CD14-positive monocyte (primary cell): ENCODE measurements at regions not wholly inside any gene's neighbourhood (a gene's known extent, or its start where the extent isn't known, plus 50 kb on each side); places are given as distances from the start of the nearest gene placed in this dataset.

Source experiments
- DNase-seq, 3 donors: peaks; one replicate each; pipeline ENCODE4 v3.0.0-alpha.2; 2011 to 2022
- H2AFZ ChIP-seq: 2 replicates; pipeline ENCODE4 v1.6.0; 2012; ENCODE audit warnings: mild to moderate bottlenecking, low read depth, low read length, inconsistent platforms; ENCODE audit not compliant: insufficient read depth, poor library complexity, severe bottlenecking
- H3K27ac ChIP-seq, 2 donors: 1 replicate in 1 of 2; 2 replicates in 1 of 2; pipeline ENCODE4 v1.5.1; 2012 to 2013; ENCODE audit warnings: low read length in 2 of 2, control low read depth in 1 of 2, inconsistent platforms in 1 of 2, low read depth in 1 of 2, mild to moderate bottlenecking in 1 of 2
- H3K27me3 ChIP-seq, 2 donors: one replicate each; pipeline versions ENCODE4 v1.6.0 to v1.6.1; 2011 to 2013; ENCODE audit warnings: low read length in 2 of 2; ENCODE audit not compliant: control insufficient read depth in 2 of 2, insufficient read depth in 2 of 2
- H3K36me3 ChIP-seq, 2 donors: replicated peaks in 1 of 2; 1 replicate in 1 of 2; 2 replicates in 1 of 2; pipeline versions ENCODE4 v1.5.1 to v1.6.1; 2012 to 2013; ENCODE audit warnings: low read length in 2 of 2, control low read depth in 1 of 2, inconsistent platforms in 1 of 2, mild to moderate bottlenecking in 1 of 2; ENCODE audit not compliant: insufficient read depth in 2 of 2, control insufficient read depth in 1 of 2
- H3K4me1 ChIP-seq, 2 donors: 1 replicate in 1 of 2; 2 replicates in 1 of 2; pipeline versions ENCODE4 v1.5.1 to v1.6.1; 2012 to 2013; ENCODE audit warnings: low read length in 2 of 2, control low read depth in 1 of 2, inconsistent platforms in 1 of 2, mild to moderate bottlenecking in 1 of 2, moderate library complexity in 1 of 2; ENCODE audit not compliant: insufficient read depth in 2 of 2, control insufficient read depth in 1 of 2
- H3K4me2 ChIP-seq: replicated peaks from 2 replicates; pipeline ENCODE3; 2012; ENCODE audit warnings: low read length, moderate library complexity, mild to moderate bottlenecking; ENCODE audit not compliant: poor library complexity, severe bottlenecking; ENCODE audit errors: extremely low read depth
- H3K4me3 ChIP-seq, 3 experiments: fragments of 200-600 bp in 1 of 3; sonication (generic) in 1 of 3; replicated peaks in 1 of 3; 1 replicate in 2 of 3; 2 replicates in 1 of 3; pipeline ENCODE4 v1.5.1; 2011 to 2013; ENCODE audit warnings: low read length in 3 of 3, mild to moderate bottlenecking in 3 of 3, control low read depth in 2 of 3, low read depth in 2 of 3, inconsistent platforms in 1 of 3, moderate library complexity in 1 of 3
- H3K79me2 ChIP-seq: 2 replicates; pipeline ENCODE4 v1.6.0; 2012; ENCODE audit warnings: mild to moderate bottlenecking, control low read depth, inconsistent platforms, low read length, moderate library complexity; ENCODE audit not compliant: insufficient read depth
- H3K9ac ChIP-seq: 2 replicates; pipeline ENCODE4 v1.6.0; 2017; ENCODE audit warnings: low read length, mild to moderate bottlenecking; ENCODE audit not compliant: insufficient read depth, poor library complexity, severe bottlenecking
- H3K9me3 ChIP-seq, 2 donors: replicated peaks in 1 of 2; 1 replicate in 1 of 2; 2 replicates in 1 of 2; pipeline versions ENCODE4 v1.5.1 to v1.6.1; 2012 to 2013; ENCODE audit warnings: low read length in 2 of 2, control low read depth in 1 of 2; ENCODE audit not compliant: control insufficient read depth in 1 of 2, insufficient read depth in 1 of 2
- H4K20me1 ChIP-seq: 2 replicates; pipeline ENCODE4 v1.6.0; 2012; ENCODE audit warnings: mild to moderate bottlenecking, low read length, control low read depth, moderate library complexity; ENCODE audit not compliant: insufficient read depth
- H3K27ac Mint-ChIP-seq, 7 donors: one replicate each; pipeline ENCODE4 v1.8.0; 2020; ENCODE audit warnings: mild to moderate bottlenecking in 7 of 7, mixed read lengths in 7 of 7, moderate library complexity in 6 of 7, inconsistent platforms in 2 of 7
- H3K27me3 Mint-ChIP-seq, 3 donors: one replicate each; pipeline ENCODE4 v1.8.0; 2021 to 2022; ENCODE audit warnings: low read depth in 3 of 3, mild to moderate bottlenecking in 3 of 3, mixed read lengths in 3 of 3, moderate library complexity in 3 of 3, inconsistent platforms in 1 of 3
- H3K36me3 Mint-ChIP-seq, 2 donors: one replicate each; pipeline ENCODE4 v1.8.0; 2020; ENCODE audit warnings: mixed read lengths in 2 of 2, inconsistent platforms in 1 of 2, mild to moderate bottlenecking in 1 of 2
- H3K4me1 Mint-ChIP-seq: one replicate; pipeline ENCODE4 v1.8.0; 2020; ENCODE audit warnings: mild to moderate bottlenecking, mixed read lengths
- H3K4me3 Mint-ChIP-seq, 2 donors: one replicate each; pipeline ENCODE4 v1.8.0; 2020; ENCODE audit warnings: mild to moderate bottlenecking in 2 of 2, mixed read lengths in 2 of 2, moderate library complexity in 1 of 2
- H3K9me3 Mint-ChIP-seq, 7 donors: one replicate each; pipeline ENCODE4 v1.8.0; 2020 to 2022; ENCODE audit warnings: mixed read lengths in 7 of 7, mild to moderate bottlenecking in 6 of 7, moderate library complexity in 6 of 7, inconsistent platforms in 2 of 7
- CTCF ChIP-seq: fragments of 200-600 bp; IDR thresholded peaks from one replicate; pipeline ENCODE4 v1.8.0; 2022; ENCODE audit warnings: antibody characterized with exemption, mild to moderate bottlenecking
- WGBS: methylation state at CpG from one replicate; pipeline ENCODE4 v1.1.5; 2013; ENCODE audit warnings: missing lambda C conversion rate; ENCODE audit not compliant: insufficient coverage; 5-methylcytosine and 5-hydroxymethylcytosine counted together
- intact Hi-C, 2 donors: fragments of 100-400 bp; cut with micrococcal nuclease; formaldehyde crosslinking; loops; one replicate each; pipeline versions ENCODE4 v1.15.0 to v1.15.1; 2023

- intact Hi-C loops, result no loop called here
- WGBS, result no CpG with 5 or more reads among the region's 2 CpGs
Measured at GRCh38 chr7:42575171-42575570, 336.7 kb downstream of the C7orf25 start.

GRCh38 chr7:42574685-42575084 lies 337.2 kb downstream of the C7orf25 start:
- no peak overlapping the region for H3K4me2 ChIP-seq
- Mint-ChIP-seq H3K9me3 (peaks cover 0 to 15% (median 6%) of the 10 kb centered on the region in 7 donors), H3K4me3 (no peak overlapping the region), H3K27ac (no peak overlapping the region), H3K27me3 (peaks cover 0 to 1% (median 0%) of the 10 kb centered on the region in 3 donors), H3K36me3 (no peaks in the 10 kb centered on the region), H3K4me1 (no peaks in the 10 kb centered on the region)
- H4K20me1 ChIP-seq, result no peaks in the 10 kb centered on the region
- H3K27ac ChIP-seq, result no peak overlapping the region
- H3K36me3 ChIP-seq, result no peaks in the 10 kb centered on the region
- intact Hi-C loops, result no loop called here
- H3K79me2 ChIP-seq, result no peaks in the 10 kb centered on the region
- no peak for TF ChIP-seq CTCF
- H3K27me3 ChIP-seq, result no peaks in the 10 kb centered on the region
- DNase-seq, result no peak
- H3K9ac ChIP-seq, result no peak overlapping the region
- H3K4me1 ChIP-seq, result no peaks in the 10 kb centered on the region
- H3K4me3 ChIP-seq, result no peak overlapping the region
- peaks cover 2 to 11% of the 10 kb centered on the region in 2 donors for H3K9me3 ChIP-seq
- WGBS, result 66% methylated on average over 2 of the region's 3 CpGs
- no peak overlapping the region for H2AFZ ChIP-seq

More at GRCh38 chr7:42575171-42575570, 336.7 kb downstream of the C7orf25 start:
- TF ChIP-seq CTCF, result no peak
- Mint-ChIP-seq H3K27me3 (peaks cover 0 to 1% (median 0%) of the 10 kb centered on the region in 3 donors), H3K36me3 (no peaks in the 10 kb centered on the region), H3K4me1 (no peaks in the 10 kb centered on the region), H3K9me3 (peaks cover 0 to 13% (median 6%) of the 10 kb centered on the region in 7 donors), H3K4me3 (no peak overlapping the region), H3K27ac (no peak overlapping the region)
- Histone ChIP-seq H3K36me3 (no peaks in the 10 kb centered on the region), H3K27me3 (no peaks in the 10 kb centered on the region), H3K4me1 (no peaks in the 10 kb centered on the region), H3K27ac (no peak overlapping the region), H3K9me3 (peaks cover 0 to 11% of the 10 kb centered on the region in 2 donors), H3K79me2 (no peaks in the 10 kb centered on the region), H3K4me2 (no peak overlapping the region), H4K20me1 (no peaks in the 10 kb centered on the region), H3K4me3 (no peak overlapping the region), H2AFZ (no peak overlapping the region), H3K9ac (no peak overlapping the region)
- DNase-seq, result no peak
